GM23248 (cell line): ENCODE measurements at regions not wholly inside any gene's neighbourhood (a gene's known extent, or its start where the extent isn't known, plus 50 kb on each side); places are given as distances from the start of the nearest gene placed in this dataset.

Source experiments
- DNase-seq: peaks from one replicate; pipeline ENCODE4 v3.0.0-alpha.2; 2015
- H2AFZ ChIP-seq: fragments of 200-600 bp; sonication (generic); 2 replicates; pipeline ENCODE4 v1.6.1; 2016; ENCODE audit warnings: antibody characterized with exemption
- H3F3A ChIP-seq: fragments of 200-600 bp; sonication (generic); 2 replicates; pipeline ENCODE4 v1.6.1; 2016; ENCODE audit warnings: mild to moderate bottlenecking, antibody characterized with exemption, mixed run types; ENCODE audit not compliant: insufficient read depth
- H3K27ac ChIP-seq: fragments of 200-600 bp; sonication (generic); 2 replicates; pipeline ENCODE4 v1.5.1; 2016; ENCODE audit warnings: mild to moderate bottlenecking
- H3K27me3 ChIP-seq: fragments of 200-600 bp; sonication (generic); replicated peaks from 2 replicates; pipeline ENCODE4 v1.6.1; 2016; ENCODE audit warnings: mild to moderate bottlenecking; ENCODE audit not compliant: insufficient read depth
- H3K36me3 ChIP-seq: fragments of 200-600 bp; sonication (generic); 2 replicates; pipeline ENCODE4 v1.6.1; 2016; ENCODE audit warnings: low read depth, mild to moderate bottlenecking
- H3K4me1 ChIP-seq: fragments of 200-600 bp; sonication (generic); 2 replicates; pipeline ENCODE4 v1.6.1; 2016; ENCODE audit warnings: mild to moderate bottlenecking; ENCODE audit not compliant: insufficient read depth
- H3K4me2 ChIP-seq: fragments of 200-600 bp; sonication (generic); one replicate; pipeline ENCODE4 v1.6.1; 2016; ENCODE audit warnings: mild to moderate bottlenecking; ENCODE audit not compliant: unreplicated experiment
- H3K4me3 ChIP-seq: fragments of 200-600 bp; sonication (generic); 2 replicates; pipeline ENCODE4 v1.5.1; 2016; ENCODE audit warnings: mild to moderate bottlenecking
- H3K79me2 ChIP-seq: fragments of 200-600 bp; sonication (generic); 2 replicates; pipeline ENCODE4 v1.6.1; 2016; ENCODE audit warnings: mild to moderate bottlenecking; ENCODE audit not compliant: insufficient read depth
- H3K9ac ChIP-seq: fragments of 200-600 bp; sonication (generic); 2 replicates; pipeline ENCODE4 v1.6.1; 2016; ENCODE audit warnings: mild to moderate bottlenecking
- H3K9me2 ChIP-seq: fragments of 200-600 bp; sonication (generic); 2 replicates; pipeline ENCODE4 v1.6.1; 2016; ENCODE audit warnings: mixed run types, mild to moderate bottlenecking, moderate library complexity; ENCODE audit not compliant: insufficient read depth
- H3K9me3 ChIP-seq: fragments of 200-600 bp; sonication (generic); one replicate; pipeline ENCODE4 v1.6.1; 2017; ENCODE audit warnings: low read depth
- H4K20me1 ChIP-seq: fragments of 200-600 bp; sonication (generic); 2 replicates; pipeline ENCODE4 v1.6.0; 2016; ENCODE audit not compliant: insufficient read depth
- EZH2 ChIP-seq: fragments of 200-600 bp; sonication (generic); IDR thresholded peaks from 2 replicates; pipeline ENCODE4 v1.6.1; 2018; ENCODE audit warnings: antibody characterized with exemption, mild to moderate bottlenecking; ENCODE audit not compliant: insufficient read depth, poor library complexity, severe bottlenecking
- EZH2phosphoT487 ChIP-seq: fragments of 200-600 bp; sonication (generic); IDR thresholded peaks from 2 replicates; pipeline ENCODE4 v1.6.1; 2018; ENCODE audit warnings: antibody characterized with exemption, moderate library complexity, mild to moderate bottlenecking, low read depth; ENCODE audit not compliant: insufficient read depth
- WGBS, 2 experiments: methylation state at CpG; one replicate each; pipeline ENCODE4 v1.1.6; 2015 to 2017; ENCODE audit warnings: low lambda C conversion rate in 2 of 2, low coverage in 1 of 2; ENCODE audit errors: missing lambda C conversion rate in 2 of 2; 5-methylcytosine and 5-hydroxymethylcytosine counted together
- in situ Hi-C: fragments of 300-500 bp; cut with MboI; formaldehyde crosslinking; loops from 2 replicates; pipeline ENCODE4 v1.15.0; 2020

- Histone ChIP-seq H3K27me3 (no peaks in the 10 kb centered on the region), H4K20me1 (no peaks in the 10 kb centered on the region), H3K9me2 (no peaks in the 10 kb centered on the region), H3K36me3 (no peaks in the 10 kb centered on the region), H3F3A (no peaks in the 10 kb centered on the region), H3K4me2 (no peak overlapping the region), H3K9ac (no peak overlapping the region), H3K4me1 (no peaks in the 10 kb centered on the region), H2AFZ (no peak overlapping the region), H3K4me3 (no peak overlapping the region), H3K27ac (no peak overlapping the region), H3K79me2 (no peaks in the 10 kb centered on the region), H3K9me3 (no peaks in the 10 kb centered on the region)
- WGBS, 2 experiments, result 40 to 43% methylated on average over 21 of the region's 21 CpGs
- DNase-seq, result no peak
- in situ Hi-C loops, result no loop called here
- no peak for TF ChIP-seq EZH2
- no peak for TF ChIP-seq EZH2phosphoT487
Measured at GRCh38 chr12:34597548-34598351, 575.5 kb downstream of the ALG10 start.

DNA sequence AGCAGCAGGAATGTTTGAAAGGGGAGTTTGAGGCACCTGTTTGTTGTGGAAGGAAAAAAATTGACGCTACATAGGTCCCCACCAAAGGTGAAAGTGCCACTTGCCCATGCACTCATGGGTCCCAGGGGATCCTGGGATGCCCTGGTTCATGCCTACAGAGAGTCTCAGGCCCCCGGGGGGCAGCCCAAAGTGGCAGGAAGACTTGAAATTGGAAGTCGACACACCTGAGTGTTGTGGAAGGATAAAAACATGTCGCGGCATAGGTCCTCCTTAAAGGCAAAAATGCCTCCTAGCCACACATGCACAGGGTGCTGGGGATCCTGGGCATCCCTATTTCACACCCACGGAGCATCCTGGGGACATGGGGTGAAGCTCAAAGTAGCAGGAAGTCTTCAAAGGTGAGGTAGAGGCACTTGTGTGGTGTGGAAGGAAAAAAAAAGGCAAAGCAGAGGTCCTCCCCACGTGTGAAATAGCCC, 576.1 kb downstream of the ALG10 start:
- Histone ChIP-seq H2AFZ (no peak overlapping the region), H3K9me2 (no peaks in the 10 kb centered on the region), H3K27ac (no peak overlapping the region), H3K36me3 (no peaks in the 10 kb centered on the region), H3K27me3 (no peaks in the 10 kb centered on the region), H3F3A (no peaks in the 10 kb centered on the region), H3K79me2 (no peaks in the 10 kb centered on the region), H3K4me2 (no peak overlapping the region), H3K4me1 (no peaks in the 10 kb centered on the region), H4K20me1 (no peaks in the 10 kb centered on the region), H3K9me3 (no peaks in the 10 kb centered on the region), H3K4me3 (no peak overlapping the region), H3K9ac (no peak overlapping the region)
- 26 to 28% methylated on average over 7 of the region's 7 CpGs for WGBS, 2 experiments
- TF ChIP-seq EZH2phosphoT487, result no peak
- no peak for TF ChIP-seq EZH2
- in situ Hi-C loops, result no loop called here
- DNase-seq, result no peak

DNA sequence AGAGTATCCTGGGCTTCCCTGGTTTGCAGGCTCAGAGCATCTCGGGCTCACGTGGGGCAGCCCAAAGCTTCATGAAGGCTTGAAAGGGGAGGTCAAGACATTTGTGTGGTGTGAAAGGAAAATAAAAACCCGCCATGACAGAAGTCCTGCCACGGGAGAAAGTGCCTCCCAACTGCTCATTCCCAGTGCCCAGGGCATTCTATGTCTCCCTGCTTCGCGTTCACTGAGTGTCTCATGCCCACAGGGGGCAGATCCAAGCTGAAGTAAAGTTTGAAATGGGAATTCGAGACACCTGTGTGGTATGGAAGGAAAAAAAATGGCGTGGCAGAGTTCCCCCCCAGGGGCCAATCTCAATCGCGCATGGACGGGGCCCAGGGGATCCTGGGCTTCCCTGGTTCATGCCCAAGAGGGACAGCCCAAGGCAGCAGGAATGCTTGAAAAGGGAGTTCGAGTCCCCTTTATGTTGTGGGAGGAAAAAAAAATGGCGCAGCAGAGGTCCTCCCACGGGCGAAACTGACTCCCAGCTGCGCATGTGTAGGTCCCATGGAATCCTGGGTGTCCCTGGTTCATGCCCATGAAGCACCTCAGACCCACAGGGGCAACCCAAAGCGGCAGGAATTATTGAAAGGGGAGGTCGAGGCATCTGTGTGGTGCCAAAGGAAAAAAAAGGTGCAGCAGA, 576.7 kb downstream of the ALG10 start:
- Histone ChIP-seq H4K20me1 (no peaks in the 10 kb centered on the region), H3K36me3 (no peaks in the 10 kb centered on the region), H3K79me2 (no peaks in the 10 kb centered on the region), H3K9me2 (no peaks in the 10 kb centered on the region), H3K27me3 (no peaks in the 10 kb centered on the region), H3K4me3 (no peak overlapping the region), H3K9ac (no peak overlapping the region), H2AFZ (no peak overlapping the region), H3K27ac (no peak overlapping the region), H3F3A (no peaks in the 10 kb centered on the region), H3K4me1 (no peaks in the 10 kb centered on the region), H3K4me2 (no peak overlapping the region), H3K9me3 (no peaks in the 10 kb centered on the region)
- DNase-seq, result no peak
- no peak for TF ChIP-seq EZH2phosphoT487
- TF ChIP-seq EZH2, result no peak
- 37 to 39% methylated on average over 18 of the region's 18 CpGs for WGBS, 2 experiments
- in situ Hi-C loops, result no loop called here

DNA sequence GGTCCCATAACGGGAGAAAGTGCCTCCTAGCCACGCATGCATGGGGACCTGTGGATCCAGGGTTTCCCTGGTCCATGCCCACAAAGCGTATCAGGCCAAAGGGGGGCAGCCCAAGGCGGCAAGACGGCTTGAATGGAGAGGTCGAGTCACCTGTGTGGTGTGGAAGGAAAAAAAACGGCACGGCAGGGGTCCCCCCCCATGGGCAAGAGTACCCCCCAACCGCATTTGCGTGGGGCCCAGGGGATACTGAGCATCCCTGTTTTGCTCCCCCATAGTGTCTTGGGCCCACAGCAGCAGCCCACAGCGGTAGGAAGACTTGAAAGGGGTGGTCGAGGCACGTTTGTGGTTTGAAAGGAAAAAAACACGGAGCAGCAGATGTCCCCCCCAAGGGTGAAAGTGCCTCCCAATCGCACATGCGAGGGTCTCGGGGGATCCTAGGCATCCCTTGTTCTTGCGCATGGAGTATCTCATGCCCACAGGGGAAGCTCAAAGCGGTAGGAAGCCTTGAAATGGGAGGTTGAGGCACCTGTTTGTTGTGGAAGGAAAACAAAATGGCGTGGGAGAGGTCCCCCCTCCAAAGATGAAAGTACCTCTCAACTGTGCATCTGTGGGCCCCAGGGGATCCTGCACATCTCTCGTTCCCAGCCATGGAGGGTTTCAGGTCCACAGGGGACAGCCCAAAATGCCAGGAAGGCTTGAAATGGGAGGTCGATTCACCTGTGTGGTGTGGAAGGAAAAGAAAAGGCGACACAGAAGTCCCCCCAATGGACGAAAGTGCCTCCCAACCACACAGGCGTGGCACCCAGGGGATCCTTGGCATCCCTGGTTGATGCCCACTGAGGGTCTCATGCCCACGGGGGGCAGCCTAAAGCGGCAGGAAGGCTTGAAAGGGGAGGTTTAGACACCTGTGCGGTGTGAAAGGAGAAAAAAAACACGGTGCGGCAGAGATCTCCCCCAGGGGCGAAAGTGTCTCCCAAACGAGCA, 577.5 kb downstream of the ALG10 start:
- Histone ChIP-seq H3K36me3 (no peaks in the 10 kb centered on the region), H3K9ac (no peak overlapping the region), H3K9me3 (no peaks in the 10 kb centered on the region), H4K20me1 (no peaks in the 10 kb centered on the region), H3K27me3 (no peaks in the 10 kb centered on the region), H3K4me3 (no peak overlapping the region), H3F3A (no peaks in the 10 kb centered on the region), H2AFZ (no peak overlapping the region), H3K79me2 (no peaks in the 10 kb centered on the region), H3K27ac (no peak overlapping the region), H3K4me2 (no peak overlapping the region), H3K9me2 (no peaks in the 10 kb centered on the region), H3K4me1 (no peaks in the 10 kb centered on the region)
- DNase-seq, result no peak
- in situ Hi-C loops, result no loop called here
- WGBS, 2 experiments, result 42 to 44% methylated on average over 30 to 32 of the region's 32 CpGs
- TF ChIP-seq EZH2phosphoT487, result no peak
- TF ChIP-seq EZH2, result no peak
